ENCODE measurements at regions not wholly inside any gene's neighbourhood (a gene's known extent, or its start where the extent isn't known, plus 50 kb on each side); places are given as distances from the start of the nearest gene placed in this dataset.

GRCh38 chr1:74835051-74835450 is 102.1 kb downstream of the TYW3 start:
- no peak overlapping the region for H2AFZ ChIP-seq (ENCODE audit: low read length)
- TF ChIP-seq, protein P1, sequence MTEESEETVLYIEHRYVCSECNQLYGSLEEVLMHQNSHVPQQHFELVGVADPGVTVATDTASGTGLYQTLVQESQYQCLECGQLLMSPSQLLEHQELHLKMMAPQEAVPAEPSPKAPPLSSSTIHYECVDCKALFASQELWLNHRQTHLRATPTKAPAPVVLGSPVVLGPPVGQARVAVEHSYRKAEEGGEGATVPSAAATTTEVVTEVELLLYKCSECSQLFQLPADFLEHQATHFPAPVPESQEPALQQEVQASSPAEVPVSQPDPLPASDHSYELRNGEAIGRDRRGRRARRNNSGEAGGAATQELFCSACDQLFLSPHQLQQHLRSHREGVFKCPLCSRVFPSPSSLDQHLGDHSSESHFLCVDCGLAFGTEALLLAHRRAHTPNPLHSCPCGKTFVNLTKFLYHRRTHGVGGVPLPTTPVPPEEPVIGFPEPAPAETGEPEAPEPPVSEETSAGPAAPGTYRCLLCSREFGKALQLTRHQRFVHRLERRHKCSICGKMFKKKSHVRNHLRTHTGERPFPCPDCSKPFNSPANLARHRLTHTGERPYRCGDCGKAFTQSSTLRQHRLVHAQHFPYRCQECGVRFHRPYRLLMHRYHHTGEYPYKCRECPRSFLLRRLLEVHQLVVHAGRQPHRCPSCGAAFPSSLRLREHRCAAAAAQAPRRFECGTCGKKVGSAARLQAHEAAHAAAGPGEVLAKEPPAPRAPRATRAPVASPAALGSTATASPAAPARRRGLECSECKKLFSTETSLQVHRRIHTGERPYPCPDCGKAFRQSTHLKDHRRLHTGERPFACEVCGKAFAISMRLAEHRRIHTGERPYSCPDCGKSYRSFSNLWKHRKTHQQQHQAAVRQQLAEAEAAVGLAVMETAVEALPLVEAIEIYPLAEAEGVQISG (CRISPR knock-in tag; IDR thresholded peaks at IDR 0.05) = no peak
- TF ChIP-seq NKX3-1 (CRISPR knock-in tag; IDR thresholded peaks at IDR 0.05) = no peak
- TF ChIP-seq, protein P2, sequence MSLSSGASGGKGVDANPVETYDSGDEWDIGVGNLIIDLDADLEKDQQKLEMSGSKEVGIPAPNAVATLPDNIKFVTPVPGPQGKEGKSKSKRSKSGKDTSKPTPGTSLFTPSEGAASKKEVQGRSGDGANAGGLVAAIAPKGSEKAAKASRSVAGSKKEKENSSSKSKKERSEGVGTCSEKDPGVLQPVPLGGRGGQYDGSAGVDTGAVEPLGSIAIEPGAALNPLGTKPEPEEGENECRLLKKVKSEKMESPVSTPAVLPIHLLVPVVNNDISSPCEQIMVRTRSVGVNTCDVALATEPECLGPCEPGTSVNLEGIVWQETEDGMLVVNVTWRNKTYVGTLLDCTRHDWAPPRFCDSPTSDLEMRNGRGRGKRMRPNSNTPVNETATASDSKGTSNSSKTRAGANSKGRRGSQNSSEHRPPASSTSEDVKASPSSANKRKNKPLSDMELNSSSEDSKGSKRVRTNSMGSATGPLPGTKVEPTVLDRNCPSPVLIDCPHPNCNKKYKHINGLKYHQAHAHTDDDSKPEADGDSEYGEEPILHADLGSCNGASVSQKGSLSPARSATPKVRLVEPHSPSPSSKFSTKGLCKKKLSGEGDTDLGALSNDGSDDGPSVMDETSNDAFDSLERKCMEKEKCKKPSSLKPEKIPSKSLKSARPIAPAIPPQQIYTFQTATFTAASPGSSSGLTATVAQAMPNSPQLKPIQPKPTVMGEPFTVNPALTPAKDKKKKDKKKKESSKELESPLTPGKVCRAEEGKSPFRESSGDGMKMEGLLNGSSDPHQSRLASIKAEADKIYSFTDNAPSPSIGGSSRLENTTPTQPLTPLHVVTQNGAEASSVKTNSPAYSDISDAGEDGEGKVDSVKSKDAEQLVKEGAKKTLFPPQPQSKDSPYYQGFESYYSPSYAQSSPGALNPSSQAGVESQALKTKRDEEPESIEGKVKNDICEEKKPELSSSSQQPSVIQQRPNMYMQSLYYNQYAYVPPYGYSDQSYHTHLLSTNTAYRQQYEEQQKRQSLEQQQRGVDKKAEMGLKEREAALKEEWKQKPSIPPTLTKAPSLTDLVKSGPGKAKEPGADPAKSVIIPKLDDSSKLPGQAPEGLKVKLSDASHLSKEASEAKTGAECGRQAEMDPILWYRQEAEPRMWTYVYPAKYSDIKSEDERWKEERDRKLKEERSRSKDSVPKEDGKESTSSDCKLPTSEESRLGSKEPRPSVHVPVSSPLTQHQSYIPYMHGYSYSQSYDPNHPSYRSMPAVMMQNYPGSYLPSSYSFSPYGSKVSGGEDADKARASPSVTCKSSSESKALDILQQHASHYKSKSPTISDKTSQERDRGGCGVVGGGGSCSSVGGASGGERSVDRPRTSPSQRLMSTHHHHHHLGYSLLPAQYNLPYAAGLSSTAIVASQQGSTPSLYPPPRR (CRISPR knock-in tag; IDR thresholded peaks at IDR 0.05; ENCODE audit: borderline replicate concordance) = no peak
- TF ChIP-seq HOXA3 (CRISPR knock-in tag; IDR thresholded peaks at IDR 0.05) = no peak
- no peak for TF ChIP-seq ZNF431 (CRISPR knock-in tag; IDR thresholded peaks at IDR 0.05; ENCODE audit: borderline replicate concordance, low read depth)
- no peak for TF ChIP-seq ZNF576 (CRISPR knock-in tag; IDR thresholded peaks at IDR 0.05)
- no peak for TF ChIP-seq ZKSCAN5 (CRISPR knock-in tag; IDR thresholded peaks at IDR 0.05)
- TF ChIP-seq GATAD2A (CRISPR knock-in tag; IDR thresholded peaks at IDR 0.05) = no peak
- intact Hi-C loops (cut with micrococcal nuclease; ENCODE audit: unreplicated experiment) = no loop called here
- DNase-seq (ENCODE audit: low spot score) = no peak
- H3K79me2 ChIP-seq (ENCODE audit: insufficient read depth, low read length) = no peaks in the 10 kb centered on the region
- in situ Hi-C loops (cut with HindIII; ENCODE audit: extremely low pct_ligation_motif_present, low pct_unique_long_range_greater_than_20kb) = no loop called here
- no peak for FAIRE-seq
- H3K27ac ChIP-seq (ENCODE audit: extremely low read length, insufficient read depth, low read length) = no peak overlapping the region
- H3K9me3 ChIP-seq (ENCODE audit: low read length) = no peaks in the 10 kb centered on the region
- no peaks in the 10 kb centered on the region for H3K27me3 ChIP-seq (ENCODE audit: control insufficient read depth in 1 of 2, insufficient read depth in 2 of 2, low read length in 2 of 2)
- no peak for ATAC-seq
- H4K20me1 ChIP-seq (ENCODE audit: insufficient read depth, low read length) = no peaks in the 10 kb centered on the region
- H3K9ac ChIP-seq (ENCODE audit: insufficient read depth, low read depth, low read length) = no peak overlapping the region
- ChIA-PET POLR2A (no interaction called here), CTCF (ENCODE audit: low intra/inter-chr PET ratio, low total read pairs) (no interaction called here)
- no TSS peak for BruUV-seq (replicated peaks)
- H3K4me1 ChIP-seq (ENCODE audit: insufficient read depth, low read length) = no peaks in the 10 kb centered on the region
- 0% methylated on average over 2 of the region's 2 CpGs for WGBS (ENCODE audit: low lambda C conversion rate)
- no peaks in the 10 kb centered on the region for H3K36me3 ChIP-seq (replicated peaks in 1 of 2; ENCODE audit: control insufficient read depth in 1 of 2, insufficient read depth in 2 of 2, low read length in 2 of 2)
- H3K4me3 ChIP-seq (replicated peaks in 1 of 3; ENCODE audit: insufficient read depth in 1 of 3, low read depth in 2 of 3, low read length in 3 of 3) = no peak overlapping the region
- H3K4me2 ChIP-seq (ENCODE audit: low read depth, low read length) = no peak overlapping the region
